ENCODE measurements at regions not wholly inside any gene's neighbourhood (a gene's known extent, or its start where the extent isn't known, plus 50 kb on each side); places are given as distances from the start of the nearest gene placed in this dataset.

DNA sequence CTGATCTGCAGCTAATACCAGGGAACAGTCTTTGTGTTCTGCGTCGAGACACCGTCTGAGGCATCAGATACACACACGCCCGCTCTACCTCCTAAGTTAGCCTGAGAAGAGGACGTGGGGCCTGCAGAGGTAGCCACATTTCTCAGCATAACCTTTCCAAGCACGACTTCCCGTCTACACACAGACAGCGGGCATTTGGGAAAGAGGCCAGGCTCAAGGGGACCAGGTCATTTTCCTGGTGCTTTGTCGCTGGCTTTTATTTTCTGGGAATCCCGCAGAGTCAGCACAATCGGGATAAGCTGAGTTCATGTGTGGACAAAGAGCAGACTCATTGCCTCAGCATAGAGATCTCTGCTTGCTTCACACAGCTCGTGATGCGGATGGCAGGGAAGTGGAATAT is 72.5 kb upstream of the SMYD2 start:
- ATAC-seq (replicated peaks): no peak

DNA sequence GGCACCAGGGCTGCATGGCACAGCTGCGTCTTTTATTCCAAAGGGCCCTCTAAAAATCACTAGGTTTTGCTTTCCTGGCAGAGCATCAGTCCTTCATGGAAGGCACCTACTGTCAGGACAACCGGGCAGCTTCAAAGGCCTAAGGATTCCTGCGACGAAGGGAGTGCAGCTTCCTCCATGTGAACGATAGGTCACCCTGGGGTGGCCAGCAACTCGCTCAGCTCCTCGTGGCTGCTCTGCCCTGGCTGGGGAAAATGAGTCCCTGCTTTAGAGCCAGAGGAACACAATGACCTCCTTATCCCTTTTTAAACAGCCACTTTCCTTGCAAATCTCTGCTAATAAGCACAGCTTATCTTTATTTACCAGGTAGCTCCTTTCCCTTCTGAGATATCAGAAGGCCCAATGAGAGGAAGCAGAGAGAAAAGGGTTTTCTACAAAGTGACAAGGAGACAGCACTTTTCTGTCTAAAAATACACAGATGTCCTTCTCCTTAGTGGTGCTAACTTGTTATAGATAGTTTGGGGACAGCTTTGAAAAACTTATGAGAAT is 71.6 kb upstream of the SMYD2 start:
- DNase-seq: no peak

More for the DNA sequence above, 72.5 kb upstream of the SMYD2 start:
- no peaks in the 10 kb centered on the region for H3K9me3 Mint-ChIP-seq
- H3K36me3 Mint-ChIP-seq: no peaks in the 10 kb centered on the region
- DNase-seq: no peak
- H3K4me1 Mint-ChIP-seq: no peaks in the 10 kb centered on the region
- no peak overlapping the region for H3K4me3 Mint-ChIP-seq
- H3K27ac Mint-ChIP-seq: no peak overlapping the region
- peaks cover 11 to 16% of the 10 kb centered on the region in 2 donors for H3K27me3 Mint-ChIP-seq

DNA sequence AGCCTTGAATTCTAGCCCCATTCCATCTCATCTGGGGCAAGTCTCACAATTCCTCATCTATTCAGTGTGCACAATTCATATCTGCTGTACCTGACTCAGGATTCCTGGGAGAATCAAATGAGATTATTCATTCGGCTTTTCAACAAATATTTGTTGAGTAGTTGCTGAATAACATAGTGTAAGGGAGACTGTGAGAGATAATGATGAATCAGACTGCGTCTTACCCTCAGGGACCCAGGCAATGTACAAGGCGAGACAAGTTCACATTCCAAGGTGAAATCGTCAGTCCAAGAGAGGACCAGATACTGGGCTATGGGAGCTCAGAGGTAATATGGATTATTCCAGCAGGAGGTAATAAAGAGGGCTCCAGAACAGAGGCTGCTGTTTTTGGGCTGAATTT is 67.8 kb upstream of the SMYD2 start:
- no peaks in the 10 kb centered on the region for H3K9me3 Mint-ChIP-seq
- DNase-seq: no peak
- ATAC-seq (replicated peaks): no peak
- H3K4me3 Mint-ChIP-seq: no peak overlapping the region
- no peaks in the 10 kb centered on the region for H3K36me3 Mint-ChIP-seq
- H3K27me3 Mint-ChIP-seq: peaks cover 21 to 24% of the 10 kb centered on the region in 2 donors
- H3K27ac Mint-ChIP-seq: no peak overlapping the region
- H3K4me1 Mint-ChIP-seq: peaks cover 2 to 5% of the 10 kb centered on the region in 2 donors

More for the DNA sequence above, 71.6 kb upstream of the SMYD2 start:
- no peaks in the 10 kb centered on the region for H3K36me3 Mint-ChIP-seq
- ATAC-seq (replicated peaks): no peak
- H3K4me3 Mint-ChIP-seq: no peak overlapping the region
- H3K27me3 Mint-ChIP-seq: peaks cover 11 to 14% of the 10 kb centered on the region in 2 donors
- H3K27ac Mint-ChIP-seq: no peak overlapping the region
- peaks cover 2 to 4% of the 10 kb centered on the region in 2 donors for H3K4me1 Mint-ChIP-seq
- no peaks in the 10 kb centered on the region for H3K9me3 Mint-ChIP-seq

DNA sequence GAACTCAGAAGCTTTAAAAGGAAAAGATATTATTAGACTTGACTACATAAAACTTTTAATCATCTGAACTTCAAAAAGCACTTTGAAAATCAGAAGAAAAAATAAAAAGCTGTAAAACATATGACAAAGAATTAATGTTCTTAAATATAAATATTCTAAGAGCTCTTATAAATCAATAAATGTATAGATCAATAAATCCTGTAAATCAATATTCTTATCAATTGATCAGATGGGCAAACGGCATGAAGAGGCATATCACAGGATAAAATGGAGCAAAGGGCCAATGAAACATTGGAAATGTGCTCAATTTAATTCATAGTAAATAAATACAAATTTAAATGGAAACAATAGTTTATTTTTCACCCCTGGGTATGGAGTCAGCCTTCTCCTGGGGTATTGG is 66.1 kb upstream of the SMYD2 start:
- DNase-seq (no peak), ATAC-seq (replicated peaks) (no peak)
- no peak overlapping the region for H3K4me3 Mint-ChIP-seq
- peaks cover 2 to 5% of the 10 kb centered on the region in 2 donors for H3K4me1 Mint-ChIP-seq
- H3K27ac Mint-ChIP-seq: no peak overlapping the region
- H3K36me3 Mint-ChIP-seq: no peaks in the 10 kb centered on the region
- no peaks in the 10 kb centered on the region for H3K9me3 Mint-ChIP-seq
- H3K27me3 Mint-ChIP-seq: peaks cover 27 to 34% of the 10 kb centered on the region in 2 donors

DNA sequence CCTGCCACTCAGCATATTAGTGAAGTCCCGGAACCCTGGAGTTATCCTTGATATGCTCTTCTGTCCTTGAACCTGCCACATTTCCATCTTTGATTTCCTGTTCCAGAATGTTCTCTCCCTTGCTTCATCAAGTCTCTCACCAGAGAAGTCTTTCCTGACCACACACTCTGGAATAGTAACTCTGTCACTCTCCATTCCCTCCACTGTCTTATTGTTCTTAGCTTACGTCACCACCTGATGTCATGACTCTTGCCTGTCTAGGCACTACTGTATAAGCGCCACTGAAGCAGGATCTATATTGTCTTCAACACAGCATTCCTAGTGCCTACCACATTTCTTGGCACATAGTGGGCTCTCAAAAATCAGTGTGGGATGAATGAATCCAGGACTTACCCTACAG is 65.4 kb upstream of the SMYD2 start:
- Mint-ChIP-seq H3K4me3 (no peak overlapping the region), H3K27me3 (peaks cover 31 to 37% of the 10 kb centered on the region in 2 donors), H3K36me3 (no peaks in the 10 kb centered on the region), H3K27ac (no peak overlapping the region), H3K9me3 (no peaks in the 10 kb centered on the region), H3K4me1 (peaks cover 2 to 5% of the 10 kb centered on the region in 2 donors)
- DNase-seq: no peak
- no peak for ATAC-seq (replicated peaks)

- H3K36me3 Mint-ChIP-seq: no peaks in the 10 kb centered on the region
- ATAC-seq (replicated peaks) (no peak), DNase-seq (no peak)
- peaks cover 31 to 37% of the 10 kb centered on the region in 2 donors for H3K27me3 Mint-ChIP-seq
- H3K4me3 Mint-ChIP-seq: no peak overlapping the region
- H3K4me1 Mint-ChIP-seq: peaks cover 2 to 5% of the 10 kb centered on the region in 2 donors
- H3K9me3 Mint-ChIP-seq: no peaks in the 10 kb centered on the region
- no peak overlapping the region for H3K27ac Mint-ChIP-seq
Observed at GRCh38 chr1:214216021-214216420, 64.9 kb upstream of the SMYD2 start.

GRCh38 chr1:214216779-214217178 is 64.2 kb upstream of the SMYD2 start:
- DNase-seq: no peak
- Mint-ChIP-seq H3K27ac (no peak overlapping the region), H3K36me3 (no peaks in the 10 kb centered on the region), H3K27me3 (peaks cover 35 to 42% of the 10 kb centered on the region in 2 donors), H3K4me1 (peaks cover 2 to 5% of the 10 kb centered on the region in 2 donors), H3K4me3 (no peak overlapping the region), H3K9me3 (no peaks in the 10 kb centered on the region)
- ATAC-seq (replicated peaks): no peak

DNA sequence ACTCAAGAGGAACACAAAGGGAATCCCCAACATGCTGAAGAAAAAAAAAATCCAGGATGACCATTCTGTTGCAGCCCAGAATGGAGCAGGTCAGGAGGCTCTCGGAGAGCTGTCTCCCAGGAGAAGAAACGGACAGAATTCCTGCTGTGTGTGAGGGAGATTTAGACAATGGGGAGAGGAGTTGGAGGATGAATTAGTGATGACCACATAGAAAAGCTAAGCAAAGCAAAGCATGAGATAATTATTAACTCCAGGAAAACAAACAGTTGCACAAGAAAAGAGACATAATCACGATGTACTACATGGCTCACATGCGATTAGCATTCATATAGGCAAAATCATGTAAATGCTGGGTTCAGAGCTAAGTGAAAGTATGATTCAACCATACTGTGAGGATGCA is 61.1 kb upstream of the SMYD2 start:
- H3K9me3 Mint-ChIP-seq: no peaks in the 10 kb centered on the region
- peaks cover 0 to 7% of the 10 kb centered on the region in 2 donors for H3K4me1 Mint-ChIP-seq
- H3K27ac Mint-ChIP-seq: no peak overlapping the region
- H3K27me3 Mint-ChIP-seq: peaks cover 46% of the 10 kb centered on the region in 2 donors
- no peak for DNase-seq
- ATAC-seq (replicated peaks): no peak
- no peak overlapping the region for H3K4me3 Mint-ChIP-seq
- H3K36me3 Mint-ChIP-seq: no peaks in the 10 kb centered on the region

GRCh38 chr1:214220891-214221290 is 60.1 kb upstream of the SMYD2 start:
- ATAC-seq (replicated peaks) (no peak), DNase-seq (no peak)
- H3K4me1 Mint-ChIP-seq: peaks cover 0 to 9% of the 10 kb centered on the region in 2 donors
- H3K27ac Mint-ChIP-seq: no peak overlapping the region
- H3K27me3 Mint-ChIP-seq: peaks cover 42 to 45% of the 10 kb centered on the region in 2 donors
- no peak overlapping the region for H3K4me3 Mint-ChIP-seq
- no peaks in the 10 kb centered on the region for H3K9me3 Mint-ChIP-seq
- no peaks in the 10 kb centered on the region for H3K36me3 Mint-ChIP-seq

DNA sequence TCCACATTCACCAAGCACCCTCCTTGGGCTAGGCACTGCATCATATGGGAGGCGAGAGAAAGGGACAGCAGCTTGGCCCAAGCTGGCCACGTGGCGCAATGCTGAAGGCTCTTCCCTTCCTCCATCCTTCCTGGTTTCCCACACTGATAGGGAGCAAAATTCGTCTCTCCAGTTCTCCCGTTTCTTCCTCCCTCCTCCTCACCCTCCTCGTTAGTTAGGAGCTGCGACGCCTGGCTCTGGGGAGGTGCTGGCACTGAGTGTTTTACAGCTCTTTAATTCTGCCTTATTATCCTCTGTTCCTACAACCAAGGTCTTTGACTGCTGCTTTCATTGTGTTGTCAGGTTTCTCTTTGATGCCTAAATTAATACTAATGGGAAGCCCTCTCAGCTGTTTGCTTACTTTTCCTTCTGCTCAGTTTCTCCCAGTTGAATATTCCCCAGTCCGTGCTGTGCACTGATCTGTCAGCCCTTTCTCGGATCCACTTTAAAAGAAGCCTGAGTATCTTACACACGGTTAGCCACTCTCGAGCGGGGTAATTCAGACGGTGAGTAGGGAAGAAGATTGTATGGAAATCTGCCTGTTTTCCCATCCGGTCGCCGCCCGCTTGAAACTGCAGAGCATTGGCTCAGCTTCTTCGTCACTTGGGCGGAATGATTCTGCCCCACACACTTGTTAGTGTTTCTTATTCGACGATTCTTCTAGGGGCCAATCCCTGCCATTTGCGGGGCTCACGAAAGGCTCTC is 56.2 kb upstream of the SMYD2 start:
- H3K27me3 Mint-ChIP-seq: peaks cover 34 to 35% of the 10 kb centered on the region in 2 donors
- H3K36me3 Mint-ChIP-seq: no peaks in the 10 kb centered on the region
- H3K27ac Mint-ChIP-seq: no peak overlapping the region
- H3K9me3 Mint-ChIP-seq: no peaks in the 10 kb centered on the region
- peaks cover 0 to 9% of the 10 kb centered on the region in 2 donors for H3K4me1 Mint-ChIP-seq
- DNase-seq (no peak), ATAC-seq (replicated peaks) (peak in 1 of 2 donors; percentile 25)
- H3K4me3 Mint-ChIP-seq: no peak overlapping the region

DNA sequence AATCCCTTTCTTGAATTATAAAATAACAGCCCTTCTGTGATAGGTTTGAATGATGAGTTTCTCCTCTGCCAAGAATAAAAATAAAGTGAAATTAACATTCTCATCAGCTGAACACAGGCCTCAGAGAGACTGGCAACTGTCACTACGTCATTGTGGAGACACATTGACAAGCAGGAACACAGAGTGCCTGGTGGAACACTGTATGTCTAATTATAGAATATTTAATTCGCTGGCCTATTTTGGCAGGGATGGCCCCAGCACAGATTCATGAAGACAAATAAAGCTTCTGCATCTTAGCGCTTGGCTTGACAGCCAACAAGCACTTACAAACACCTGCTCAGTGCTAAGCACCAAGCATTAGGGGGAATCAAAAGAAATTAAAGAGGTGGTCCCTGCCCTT is 52.0 kb upstream of the SMYD2 start:
- Mint-ChIP-seq H3K4me1 (peaks cover 0 to 9% of the 10 kb centered on the region in 2 donors), H3K27ac (no peak overlapping the region), H3K36me3 (no peaks in the 10 kb centered on the region), H3K27me3 (peaks cover 23 to 32% of the 10 kb centered on the region in 2 donors), H3K4me3 (no peak overlapping the region), H3K9me3 (no peaks in the 10 kb centered on the region)
- ATAC-seq (replicated peaks) (no peak), DNase-seq (no peak)

- peaks cover 0 to 3% of the 10 kb centered on the region in 2 donors for H3K4me1 Mint-ChIP-seq
- no peak for DNase-seq
- H3K36me3 Mint-ChIP-seq: no peaks in the 10 kb centered on the region
- ATAC-seq (replicated peaks): no peak
- no peak overlapping the region for H3K27ac Mint-ChIP-seq
- no peak overlapping the region for H3K4me3 Mint-ChIP-seq
- no peaks in the 10 kb centered on the region for H3K9me3 Mint-ChIP-seq
- H3K27me3 Mint-ChIP-seq: peaks cover 21 to 24% of the 10 kb centered on the region in 2 donors
Observed at GRCh38 chr1:214229736-214230135, 51.2 kb upstream of the SMYD2 start.
